Esophagus squamous epithelium (tissue), 5 donors: ENCODE measurements at regions not wholly inside any gene's neighbourhood (a gene's known extent, or its start where the extent isn't known, plus 50 kb on each side); places are given as distances from the start of the nearest gene placed in this dataset.

Experiments used
- DNase-seq: peaks from one replicate; lab custom pipeline; 2025; lab: John Stamatoyannopoulos, UW
- H3K27ac ChIP-seq, 4 donors: fragments of 200-600 bp; sonication (generic); one replicate each; pipeline ENCODE4 v1.5.1; 2016 to 2019; ENCODE audit warnings: mild to moderate bottlenecking in 1 of 4
- H3K27me3 ChIP-seq, 4 donors: fragments of 200-600 bp; sonication (generic); 1 replicate in 3 of 4; 2 replicates in 1 of 4; pipeline versions ENCODE4 v1.5.1 to v1.6.0; 2017 to 2021; ENCODE audit warnings: antibody characterized with exemption in 1 of 4
- H3K36me3 ChIP-seq, 3 donors: fragments of 200-600 bp; sonication (generic); one replicate each; pipeline ENCODE4 v1.5.1; 2016 to 2019
- H3K4me1 ChIP-seq, 3 donors: fragments of 200-600 bp; sonication (generic); one replicate each; pipeline ENCODE4 v1.5.1; 2017 to 2019
- H3K4me3 ChIP-seq, 4 donors: fragments of 200-600 bp; sonication (generic); 1 replicate in 3 of 4; 2 replicates in 1 of 4; pipeline ENCODE4 v1.5.1; 2016 to 2019; ENCODE audit warnings: mild to moderate bottlenecking in 2 of 4, moderate library complexity in 1 of 4
- H3K9me3 ChIP-seq, 3 donors: fragments of 200-600 bp; sonication (generic); one replicate each; pipeline ENCODE4 v1.5.1; 2016 to 2019
- CTCF ChIP-seq, 6 experiments: fragments of 450-650 bp in 4 of 6; fragments of 200-600 bp in 2 of 6; sonication (generic) in 2 of 6; IDR thresholded peaks; one replicate each; pipeline ENCODE4 v1.5.1; 2016 to 2019; ENCODE audit warnings: antibody characterized with exemption in 6 of 6, mild to moderate bottlenecking in 4 of 6, moderate library complexity in 4 of 6
- POLR2A ChIP-seq, 4 donors: fragments of 450-650 bp; IDR thresholded peaks; one replicate each; pipeline ENCODE4 v1.6.1; 2017; ENCODE audit warnings: antibody characterized with exemption in 4 of 4, mild to moderate bottlenecking in 4 of 4, moderate library complexity in 3 of 4
- WGBS, 2 donors: methylation state at CpG; one replicate each; pipeline ENCODE4 v1.1.5; 2018; 5-methylcytosine and 5-hydroxymethylcytosine counted together
- intact Hi-C: fragments of 100-400 bp; cut with DNase I; formaldehyde crosslinking; loops from one replicate; pipeline ENCODE4 v1.15.0; 2022
- donor health status: DM: yes; HTN: yes; CAD: no.

GRCh38 chr5:173464813-173465212, 136.6 kb upstream of the STC2 start:
- intact Hi-C loops: no loop called here
- TF ChIP-seq POLR2A (IDR thresholded peaks at IDR 0.05): no peak
- no peak for TF ChIP-seq CTCF (IDR thresholded peaks at IDR 0.05)
- DNase-seq: no peak
- Histone ChIP-seq H3K36me3 (no peaks in the 10 kb centered on the region), H3K27ac (no peak overlapping the region), H3K9me3 (no peaks in the 10 kb centered on the region), H3K27me3 (no peaks in the 10 kb centered on the region), H3K4me3 (no peak overlapping the region), H3K4me1 (no peaks in the 10 kb centered on the region)
- WGBS, 2 donors: 62 to 68% methylated on average over 4 of the region's 4 CpGs

- TF ChIP-seq POLR2A (IDR thresholded peaks at IDR 0.05) (no peak), CTCF (IDR thresholded peaks at IDR 0.05) (no peak)
- Histone ChIP-seq H3K27me3 (no peaks in the 10 kb centered on the region), H3K9me3 (no peaks in the 10 kb centered on the region), H3K36me3 (no peaks in the 10 kb centered on the region), H3K4me1 (no peaks in the 10 kb centered on the region), H3K4me3 (no peak overlapping the region), H3K27ac (no peak overlapping the region)
- DNase-seq: no peak
- intact Hi-C loops: no loop called here
- WGBS, 2 donors: 63 to 91% methylated on average over 2 to 3 of the region's 3 CpGs
Measured at GRCh38 chr5:173463207-173463606, 135.0 kb upstream of the STC2 start.

GRCh38 chr5:173458828-173459609, 130.8 kb upstream of the STC2 start:
- Histone ChIP-seq H3K4me3 (no peak overlapping the region), H3K27me3 (no peaks in the 10 kb centered on the region), H3K4me1 (peaks cover 0 to 16% (median 0%) of the 10 kb centered on the region in 3 donors), H3K36me3 (no peaks in the 10 kb centered on the region), H3K27ac (no peak overlapping the region), H3K9me3 (no peaks in the 10 kb centered on the region)
- intact Hi-C loops: loop anchor here (10.0 kb wide), 1 partner anchor 116 kb away; no protein-coding TSS in a partner anchor
- DNase-seq: no peak
- TF ChIP-seq POLR2A (IDR thresholded peaks at IDR 0.05) (no peak), CTCF (IDR thresholded peaks at IDR 0.05) (no peak)
- 67 to 68% methylated on average over 4 to 6 of the region's 10 CpGs for WGBS, 2 donors

GRCh38 chr5:173457482-173457881, 129.3 kb upstream of the STC2 start:
- Histone ChIP-seq H3K27ac (no peak overlapping the region), H3K4me1 (peaks cover 0 to 16% (median 0%) of the 10 kb centered on the region in 3 donors), H3K9me3 (no peaks in the 10 kb centered on the region), H3K4me3 (no peak overlapping the region), H3K36me3 (no peaks in the 10 kb centered on the region), H3K27me3 (no peaks in the 10 kb centered on the region)
- 67 to 78% methylated on average over 5 of the region's 5 CpGs for WGBS, 2 donors
- no peak for DNase-seq
- TF ChIP-seq POLR2A (IDR thresholded peaks at IDR 0.05): no peak
- TF ChIP-seq CTCF (IDR thresholded peaks at IDR 0.05): no peak
- intact Hi-C loops: loop anchor here (10.0 kb wide), 1 partner anchor 117 kb away; no protein-coding TSS in a partner anchor

GRCh38 chr5:173456751-173457171, 128.5 kb upstream of the STC2 start:
- H3K36me3 ChIP-seq: no peaks in the 10 kb centered on the region
- 60 to 83% methylated on average over 5 of the region's 5 CpGs for WGBS, 2 donors
- no peak for TF ChIP-seq CTCF (IDR thresholded peaks at IDR 0.05)
- TF ChIP-seq POLR2A (IDR thresholded peaks at IDR 0.05): no peak
- intact Hi-C loops: loop anchor here (10.0 kb wide), 1 partner anchor 118 kb away; no protein-coding TSS in a partner anchor
- no peak overlapping the region for H3K4me3 ChIP-seq
- H3K27me3 ChIP-seq: no peaks in the 10 kb centered on the region
- H3K27ac ChIP-seq: no peak overlapping the region
- DNase-seq: no peak
- peaks cover 0 to 16% (median 0%) of the 10 kb centered on the region in 3 donors for H3K4me1 ChIP-seq
- H3K9me3 ChIP-seq: no peaks in the 10 kb centered on the region
